GM20431 (cell line): ENCODE measurements at regions not wholly inside any gene's neighbourhood (a gene's known extent, or its start where the extent isn't known, plus 50 kb on each side); places are given as distances from the start of the nearest gene placed in this dataset.
"Not testable (repeated sequence)": the region's sequence is repeated elsewhere in the genome, so short reads cannot be mapped to it uniquely, and the experiment has no call there.

Experiments used
- in situ Hi-C: fragments of 300-500 bp; cut with MseI, MboI; formaldehyde crosslinking; loops from one replicate; pipeline ENCODE4 v1.15.0; 2020; ENCODE audit warnings: low sequenced_read_pairs; ENCODE audit not compliant: unreplicated experiment

- in situ Hi-C loops = no loop called here
Measured at GRCh38 chrX:110966091-110966454, 129.9 kb upstream of the PAK3 start.

- in situ Hi-C loops = no loop called here
Measured at GRCh38 chrX:110965409-110966090, 130.4 kb upstream of the PAK3 start.

- in situ Hi-C loops = no loop called here
Measured at GRCh38 chrX:110964786-110965185, 131.2 kb upstream of the PAK3 start.

GRCh38 chrX:110962451-110962850, 133.5 kb upstream of the PAK3 start:
- in situ Hi-C loops = no loop called here

- in situ Hi-C loops = no loop called here
Measured at GRCh38 chrX:110955706-110956105, 140.3 kb upstream of the PAK3 start.

- in situ Hi-C loops = no loop called here
Measured at GRCh38 chrX:110954428-110955100, 141.4 kb upstream of the PAK3 start.

- in situ Hi-C loops = no loop called here
Measured at GRCh38 chrX:110951472-110952269, 144.3 kb upstream of the PAK3 start.

- in situ Hi-C loops = no loop called here
Measured at GRCh38 chrX:110944751-110945675, 149.4 kb upstream of the CHRDL1 start.

- in situ Hi-C loops = no loop called here
Measured at GRCh38 chrX:110944311-110944750, 148.7 kb upstream of the CHRDL1 start.

- in situ Hi-C loops = no loop called here
Measured at GRCh38 chrX:110941906-110942305, 146.3 kb upstream of the CHRDL1 start.

- in situ Hi-C loops = no loop called here
Measured at GRCh38 chrX:110938977-110939732, 143.5 kb upstream of the CHRDL1 start.

- in situ Hi-C loops = no loop called here
Measured at GRCh38 chrX:110924871-110925270, 129.3 kb upstream of the CHRDL1 start.

GRCh38 chrX:110920991-110921390, 125.4 kb upstream of the CHRDL1 start:
- in situ Hi-C loops = no loop called here

GRCh38 chrX:110915570-110915969, 120.0 kb upstream of the CHRDL1 start:
- in situ Hi-C loops = no loop called here

GRCh38 chrX:110915111-110915510, 119.5 kb upstream of the CHRDL1 start:
- in situ Hi-C loops = no loop called here

- in situ Hi-C loops = no loop called here
Measured at GRCh38 chrX:110914281-110914680, 118.7 kb upstream of the CHRDL1 start.

GRCh38 chrX:110904747-110905146, 109.1 kb upstream of the CHRDL1 start:
- in situ Hi-C loops = not testable (repeated sequence)

GRCh38 chrX:110881971-110882370, 86.4 kb upstream of the CHRDL1 start:
- in situ Hi-C loops = no loop called here

GRCh38 chrX:110877326-110877725, 81.7 kb upstream of the CHRDL1 start:
- in situ Hi-C loops = no loop called here
